Gastroesophageal sphincter (tissue), 4 donors: ENCODE measurements at regions not wholly inside any gene's neighbourhood (a gene's known extent, or its start where the extent isn't known, plus 50 kb on each side); places are given as distances from the start of the nearest gene placed in this dataset.

Source experiments
- ATAC-seq: fragments of 150-250 bp; one replicate; pipeline ENCODE4 v1.9.1; 2016; ENCODE audit warnings: mild to moderate bottlenecking, moderate library complexity
- H3K27ac ChIP-seq, 4 donors: fragments of 200-600 bp; sonication (generic) in 3 of 4; 1 replicate in 3 of 4; 2 replicates in 1 of 4; pipeline ENCODE4 v1.5.1; 2016 to 2019
- H3K27me3 ChIP-seq: fragments of 200-600 bp; sonication (generic); one replicate; pipeline ENCODE4 v1.5.1; 2019
- H3K36me3 ChIP-seq, 2 donors: fragments of 200-600 bp; sonication (generic); one replicate each; pipeline ENCODE4 v1.5.1; 2019; ENCODE audit warnings: control low read depth in 1 of 2
- H3K4me1 ChIP-seq, 3 donors: fragments of 200-600 bp; sonication (generic); 1 replicate in 2 of 3; 2 replicates in 1 of 3; pipeline ENCODE4 v1.5.1; 2016 to 2019; ENCODE audit warnings: control low read depth in 2 of 3
- H3K4me3 ChIP-seq, 2 donors: fragments of 200-600 bp; sonication (generic); one replicate each; pipeline ENCODE4 v1.5.1; 2019; ENCODE audit warnings: mild to moderate bottlenecking in 1 of 2, moderate library complexity in 1 of 2
- H3K9me3 ChIP-seq, 3 donors: fragments of 200-600 bp; sonication (generic); one replicate each; pipeline ENCODE4 v1.5.1; 2017 to 2019; ENCODE audit warnings: control low read depth in 2 of 3
- EP300 ChIP-seq: sonication (generic); formaldehyde crosslinking; IDR thresholded peaks from one replicate; pipeline ENCODE4 v1.6.1; 2017; ENCODE audit warnings: antibody characterized with exemption, mild to moderate bottlenecking
- POLR2A ChIP-seq, 2 donors: fragments of 450-650 bp; IDR thresholded peaks; one replicate each; pipeline ENCODE4 v1.6.1; 2017; ENCODE audit warnings: antibody characterized with exemption in 2 of 2, mild to moderate bottlenecking in 2 of 2, moderate library complexity in 1 of 2
- POLR2AphosphoS5 ChIP-seq: sonication (generic); formaldehyde crosslinking; IDR thresholded peaks from one replicate; pipeline ENCODE4 v1.6.1; 2017; ENCODE audit warnings: antibody characterized with exemption
- WGBS, 2 donors: methylation state at CpG; one replicate each; pipeline ENCODE4 v1.1.5; 2018; ENCODE audit warnings: low coverage in 1 of 2; 5-methylcytosine and 5-hydroxymethylcytosine counted together
- TF ChIP-seq, protein P1 (sequence below), 4 experiments: fragments of 200-600 bp in 2 of 4; fragments of 450-650 bp in 2 of 4; sonication (generic) in 1 of 4; IDR thresholded peaks; one replicate each; pipeline ENCODE4 v1.5.1; 2017 to 2019; ENCODE audit warnings: antibody characterized with exemption in 4 of 4, mild to moderate bottlenecking in 2 of 4, moderate library complexity in 2 of 4

DNA sequence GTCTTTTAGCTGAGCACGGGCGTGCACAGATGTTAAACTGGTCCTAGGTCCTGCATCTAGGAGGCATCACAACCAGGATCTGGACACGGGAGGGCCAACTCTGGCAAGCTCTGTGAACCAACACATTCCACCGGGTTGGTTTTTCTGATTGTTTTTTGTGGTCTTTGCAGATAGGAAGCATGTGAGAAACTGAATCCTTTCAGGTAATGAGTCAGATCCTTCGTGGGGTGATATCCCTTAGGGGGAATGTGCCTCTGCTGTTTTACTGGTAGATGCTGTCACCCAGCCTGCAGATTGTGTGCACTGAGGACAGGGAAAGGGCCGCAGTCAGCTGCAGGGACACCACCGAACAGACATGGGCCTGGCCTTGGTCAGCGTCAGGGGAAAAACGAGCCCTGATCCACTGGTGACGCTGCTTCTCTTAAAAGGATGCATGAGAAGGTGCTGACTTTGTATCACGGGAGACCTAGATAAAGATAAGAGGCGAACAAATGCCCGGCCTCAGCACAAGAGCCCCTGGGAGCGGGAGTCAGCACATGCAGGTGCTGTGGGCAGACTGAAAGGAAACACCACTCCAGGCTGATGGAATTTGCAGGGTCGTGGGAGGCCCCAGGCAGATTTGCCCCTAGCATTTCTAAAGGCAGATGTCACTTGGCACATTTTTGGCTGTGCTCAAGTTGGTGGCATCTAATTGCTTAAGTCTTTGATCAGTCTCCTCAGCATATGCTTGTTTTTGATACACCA, 51.1 kb downstream of the DOP1B start:
- Histone ChIP-seq H3K36me3 (peaks cover 0 to 29% of the 10 kb centered on the region in 2 donors), H3K4me3 (no peak overlapping the region), H3K27me3 (no peaks in the 10 kb centered on the region), H3K9me3 (no peaks in the 10 kb centered on the region), H3K4me1 (no peaks in the 10 kb centered on the region), H3K27ac (no peak overlapping the region)
- TF ChIP-seq POLR2A (IDR thresholded peaks at IDR 0.05) (no peak), EP300 (no peak), POLR2AphosphoS5 (no peak)
- TF ChIP-seq, protein P1, sequence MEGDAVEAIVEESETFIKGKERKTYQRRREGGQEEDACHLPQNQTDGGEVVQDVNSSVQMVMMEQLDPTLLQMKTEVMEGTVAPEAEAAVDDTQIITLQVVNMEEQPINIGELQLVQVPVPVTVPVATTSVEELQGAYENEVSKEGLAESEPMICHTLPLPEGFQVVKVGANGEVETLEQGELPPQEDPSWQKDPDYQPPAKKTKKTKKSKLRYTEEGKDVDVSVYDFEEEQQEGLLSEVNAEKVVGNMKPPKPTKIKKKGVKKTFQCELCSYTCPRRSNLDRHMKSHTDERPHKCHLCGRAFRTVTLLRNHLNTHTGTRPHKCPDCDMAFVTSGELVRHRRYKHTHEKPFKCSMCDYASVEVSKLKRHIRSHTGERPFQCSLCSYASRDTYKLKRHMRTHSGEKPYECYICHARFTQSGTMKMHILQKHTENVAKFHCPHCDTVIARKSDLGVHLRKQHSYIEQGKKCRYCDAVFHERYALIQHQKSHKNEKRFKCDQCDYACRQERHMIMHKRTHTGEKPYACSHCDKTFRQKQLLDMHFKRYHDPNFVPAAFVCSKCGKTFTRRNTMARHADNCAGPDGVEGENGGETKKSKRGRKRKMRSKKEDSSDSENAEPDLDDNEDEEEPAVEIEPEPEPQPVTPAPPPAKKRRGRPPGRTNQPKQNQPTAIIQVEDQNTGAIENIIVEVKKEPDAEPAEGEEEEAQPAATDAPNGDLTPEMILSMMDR (IDR thresholded peaks at IDR 0.05), result no peak
- ATAC-seq, result no peak
- 78 to 90% methylated on average over 2 to 9 of the region's 15 CpGs for WGBS, 2 donors

DNA sequence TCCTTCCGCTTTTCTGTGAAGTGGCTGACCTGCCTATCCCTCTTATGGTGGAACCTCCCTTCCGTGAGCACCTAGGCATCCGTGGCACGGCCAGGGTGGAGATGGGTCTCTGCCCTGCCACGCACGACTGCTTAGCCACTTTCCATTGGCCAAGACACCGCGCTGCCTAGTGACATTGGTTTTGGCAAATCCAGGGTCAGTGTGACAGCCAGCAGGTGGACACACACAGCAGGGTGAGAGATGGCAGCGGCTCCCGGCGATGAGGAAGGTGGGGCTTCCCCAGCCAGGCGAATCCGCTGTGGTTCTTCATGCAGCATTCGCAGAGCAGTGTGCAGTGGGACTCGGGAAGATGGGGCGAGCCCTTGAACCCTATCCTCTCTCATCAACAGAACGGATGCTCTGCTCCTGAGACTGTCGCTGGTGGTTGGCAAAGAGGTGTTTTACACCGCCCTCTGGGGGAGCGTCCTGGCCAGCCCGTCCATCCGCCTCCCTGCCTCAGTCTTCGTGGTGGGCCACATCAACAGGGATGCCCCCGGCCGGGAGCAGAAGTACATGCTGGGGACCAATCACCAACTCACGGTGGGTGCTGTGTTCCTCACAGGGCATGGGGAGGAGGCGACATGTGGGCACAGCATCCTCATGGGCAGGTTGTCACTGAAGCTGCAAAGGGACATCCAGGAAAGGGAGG, 51.8 kb downstream of the DOP1B start:
- WGBS, 2 donors, result 100% methylated on average over 1 of the region's 27 CpGs
- peaks cover 0 to 36% of the 10 kb centered on the region in 2 donors for H3K36me3 ChIP-seq
- H3K27ac ChIP-seq, result no peak overlapping the region
- no peak overlapping the region for H3K4me3 ChIP-seq
- H3K4me1 ChIP-seq, result no peaks in the 10 kb centered on the region
- TF ChIP-seq POLR2AphosphoS5 (no peak), EP300 (no peak), POLR2A (IDR thresholded peaks at IDR 0.05) (no peak)
- TF ChIP-seq, protein P1 (IDR thresholded peaks at IDR 0.05), result no peak
- H3K9me3 ChIP-seq, result no peaks in the 10 kb centered on the region
- ATAC-seq, result no peak
- H3K27me3 ChIP-seq, result no peaks in the 10 kb centered on the region

DNA sequence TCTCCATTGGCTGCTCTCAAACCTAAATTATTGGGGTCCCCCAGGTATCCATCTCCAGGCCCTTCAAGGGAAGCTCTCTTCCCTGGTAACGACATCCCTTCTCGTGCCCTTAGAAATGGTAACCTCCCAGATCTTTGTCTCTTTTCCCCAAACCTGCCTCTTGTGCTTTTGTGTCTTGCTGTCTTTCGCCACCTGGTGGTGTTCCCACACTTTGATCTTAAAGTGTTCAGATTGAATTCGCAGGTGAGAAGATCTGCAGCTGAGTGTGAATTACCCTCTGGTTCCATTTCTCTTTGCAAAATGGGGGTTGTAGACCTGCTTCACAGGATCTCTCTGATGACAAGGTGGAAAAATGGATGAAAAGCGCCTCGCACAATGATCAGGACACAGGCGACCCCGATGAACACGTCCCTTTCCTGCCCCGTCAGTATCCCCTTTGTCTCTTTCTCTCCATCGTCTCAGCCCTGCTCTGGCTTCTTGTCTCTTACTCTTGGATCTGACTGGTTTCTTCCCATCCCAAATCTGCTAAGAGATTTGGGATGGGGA, 53.1 kb downstream of the DOP1B start:
- ATAC-seq, result no peak
- Histone ChIP-seq H3K27ac (no peak overlapping the region), H3K9me3 (no peaks in the 10 kb centered on the region), H3K4me3 (no peak overlapping the region), H3K36me3 (peaks cover 0 to 45% of the 10 kb centered on the region in 2 donors), H3K27me3 (no peaks in the 10 kb centered on the region), H3K4me1 (no peaks in the 10 kb centered on the region)
- WGBS, 2 donors, result 46 to 91% methylated on average over 4 to 5 of the region's 11 CpGs
- TF ChIP-seq POLR2A (IDR thresholded peaks at IDR 0.05) (no peak), EP300 (no peak), POLR2AphosphoS5 (no peak)
- TF ChIP-seq, protein P1 (IDR thresholded peaks at IDR 0.05), result peak in 3 of 4 experiments; percentile 25 to 49 (median 34)

- H3K36me3 ChIP-seq, result peaks cover 0 to 54% of the 10 kb centered on the region in 2 donors
- no peak for TF ChIP-seq POLR2A (IDR thresholded peaks at IDR 0.05)
- TF ChIP-seq POLR2AphosphoS5, result no peak
- TF ChIP-seq, protein P1 (IDR thresholded peaks at IDR 0.05), result no peak
- no peak for TF ChIP-seq EP300
- no peak overlapping the region for H3K27ac ChIP-seq
- H3K27me3 ChIP-seq, result no peaks in the 10 kb centered on the region
- H3K4me1 ChIP-seq, result no peaks in the 10 kb centered on the region
- 93 to 100% methylated on average over 4 to 19 of the region's 21 CpGs for WGBS, 2 donors
- H3K4me3 ChIP-seq, result no peak overlapping the region
- no peak for ATAC-seq
- no peaks in the 10 kb centered on the region for H3K9me3 ChIP-seq
Measured at GRCh38 chr21:36210779-36211659, 54.4 kb downstream of the DOP1B start.
